C4-2B (cell line): ENCODE measurements at regions not wholly inside any gene's neighbourhood (a gene's known extent, or its start where the extent isn't known, plus 50 kb on each side); places are given as distances from the start of the nearest gene placed in this dataset.

Source experiments
- H3K27ac ChIP-seq: fragments of 450-650 bp; 2 replicates; pipeline ENCODE4 v1.5.1; 2017
- CTCF ChIP-seq: fragments of 450-650 bp; conservative IDR thresholded peaks from 2 replicates; pipeline ENCODE4 v1.5.1; 2017; ENCODE audit warnings: mild to moderate bottlenecking
- ZFX ChIP-seq: fragments of 450-650 bp; IDR thresholded peaks from 2 replicates; pipeline ENCODE4 v1.6.1; 2017

DNA sequence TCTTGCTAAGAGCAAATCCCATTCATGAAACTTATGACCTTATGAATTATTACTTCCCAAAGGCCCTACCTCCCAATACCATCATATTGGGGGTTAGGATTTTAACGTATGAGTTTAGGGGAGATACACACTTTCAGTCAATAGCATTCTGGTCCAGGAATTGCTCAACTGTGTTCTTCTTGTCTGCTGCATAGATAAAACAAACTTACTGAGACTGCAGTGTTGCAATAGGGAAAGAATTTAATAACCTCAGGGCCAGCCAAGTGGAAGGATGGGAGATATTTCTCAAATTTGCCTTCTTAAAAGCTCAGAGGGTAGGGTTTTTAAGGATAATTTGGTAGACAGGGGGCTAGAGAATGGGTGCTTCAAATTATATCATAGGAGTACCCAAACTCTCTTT is 625.8 kb downstream of the OTOL1 start:
- H3K27ac ChIP-seq = no peak overlapping the region
- TF ChIP-seq ZFX (no peak), CTCF (no peak)

DNA sequence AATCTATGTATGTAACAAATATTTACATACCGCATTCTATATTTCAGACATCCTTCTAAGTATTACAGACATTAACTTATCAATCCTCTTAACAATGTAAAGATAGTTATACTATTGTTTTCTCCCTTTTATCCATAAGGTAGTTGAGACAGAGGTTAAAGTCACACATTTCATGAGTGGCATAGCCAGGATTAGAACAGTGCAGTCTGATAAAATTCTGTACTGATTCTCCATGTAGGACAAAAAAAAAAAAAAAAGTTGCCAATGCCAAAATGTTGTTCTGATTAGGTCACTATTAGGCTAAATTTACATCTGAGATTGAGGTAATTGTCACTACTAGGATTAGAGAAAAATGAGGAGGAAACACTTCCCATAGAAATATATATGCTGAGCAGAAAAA is 629.2 kb downstream of the OTOL1 start:
- H3K27ac ChIP-seq = no peak overlapping the region
- TF ChIP-seq ZFX = no peak
- no peak for TF ChIP-seq CTCF

DNA sequence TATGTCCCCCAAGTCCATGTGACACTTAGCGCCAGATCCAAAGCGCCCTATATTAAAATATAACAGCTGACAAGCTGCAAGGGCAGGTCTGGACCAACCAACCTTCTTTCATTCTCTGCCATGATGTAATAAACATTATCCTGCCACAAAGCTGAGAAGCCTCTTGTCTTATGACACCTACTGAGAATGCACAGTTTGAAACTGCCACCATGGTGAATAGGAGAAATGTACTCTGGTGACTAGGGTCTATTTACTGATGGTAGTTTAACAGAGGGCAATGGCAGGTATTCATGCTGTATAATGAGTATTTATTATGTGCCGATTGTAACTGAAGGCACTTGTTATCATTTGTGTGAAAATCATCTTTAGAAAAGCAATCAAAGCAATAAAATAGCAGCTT is 634.0 kb downstream of the OTOL1 start:
- no peak overlapping the region for H3K27ac ChIP-seq
- TF ChIP-seq CTCF = no peak
- no peak for TF ChIP-seq ZFX

- no peak overlapping the region for H3K27ac ChIP-seq
- TF ChIP-seq CTCF = no peak
- TF ChIP-seq ZFX = no peak
These were observed 636.4 kb downstream of the OTOL1 start for GRCh38 chr3:162132981-162133380.

DNA sequence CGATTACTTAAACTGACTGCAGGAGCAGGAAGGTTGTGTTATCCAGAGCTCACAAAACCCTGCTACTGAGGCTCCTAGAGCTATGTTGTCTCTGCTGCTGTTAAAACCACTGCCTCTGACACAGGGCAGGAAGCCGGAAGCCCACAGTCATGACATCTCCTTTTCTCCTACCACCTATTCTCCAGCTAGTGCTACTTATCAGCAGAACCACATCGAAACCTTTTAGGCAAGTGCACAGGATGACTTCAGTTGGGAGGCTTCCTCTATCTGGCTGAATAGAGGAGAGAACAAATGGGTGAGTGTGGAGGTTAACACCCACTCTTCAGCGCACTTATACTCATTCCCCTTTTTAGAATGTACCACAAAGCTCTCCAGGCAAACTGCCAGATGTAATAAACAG is 638.0 kb downstream of the OTOL1 start:
- no peak for TF ChIP-seq ZFX
- no peak for TF ChIP-seq CTCF

GRCh38 chr3:162136136-162136535 is 639.5 kb downstream of the OTOL1 start:
- no peak for TF ChIP-seq CTCF
- TF ChIP-seq ZFX = no peak
- no peak overlapping the region for H3K27ac ChIP-seq

More for the DNA sequence above, 638.0 kb downstream of the OTOL1 start:
- H3K27ac ChIP-seq = no peak overlapping the region

DNA sequence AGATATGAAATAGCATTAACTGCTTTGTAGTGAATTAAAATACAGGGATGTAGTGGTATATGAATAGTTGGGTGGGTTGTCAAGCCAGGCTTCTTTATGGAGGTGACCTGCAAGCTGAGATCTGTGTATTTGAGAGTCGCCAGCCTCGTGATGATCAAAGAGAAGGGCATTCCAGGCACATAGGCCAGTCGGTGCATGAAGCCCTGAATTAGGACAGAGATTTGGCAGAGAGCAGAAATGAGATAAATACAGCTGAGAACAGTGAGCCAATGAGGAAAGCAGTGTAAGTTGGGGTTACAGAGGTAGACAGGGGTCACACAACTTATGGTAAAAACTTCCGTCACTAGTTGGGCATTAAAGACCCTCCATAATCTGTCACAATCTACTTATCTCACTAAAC is 641.9 kb downstream of the OTOL1 start:
- TF ChIP-seq CTCF = no peak
- no peak for TF ChIP-seq ZFX
- H3K27ac ChIP-seq = no peak overlapping the region
